ENCODE measurements at regions not wholly inside any gene's neighbourhood (a gene's known extent, or its start where the extent isn't known, plus 50 kb on each side); places are given as distances from the start of the nearest gene placed in this dataset.
"Not testable (repeated sequence)": the region's sequence is repeated elsewhere in the genome, so short reads cannot be mapped to it uniquely, and the experiment has no call there.

DNA sequence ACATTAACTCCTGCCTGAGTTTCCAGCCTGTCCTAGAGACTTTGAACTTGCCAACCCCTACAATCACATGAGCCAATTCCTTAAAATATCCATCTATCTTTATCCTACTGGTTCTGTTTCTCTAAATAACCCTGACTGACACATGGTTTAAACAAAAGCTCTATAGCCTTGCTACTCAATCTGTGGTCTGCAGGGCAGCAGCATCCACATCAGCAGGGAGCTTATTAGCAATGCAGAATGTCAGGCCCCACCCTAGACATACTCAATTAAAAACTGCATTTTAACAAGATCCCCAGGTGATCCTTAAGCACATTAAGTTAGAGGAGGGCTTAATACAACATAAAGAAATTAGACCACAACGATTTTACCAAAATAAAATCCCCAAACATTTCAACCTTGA, 108.3 kb upstream of the CPSF6 start:
- DNase-seq (ENCODE audit: low spot score): no peak

GRCh38 chr12:69136931-69137613, 102.3 kb upstream of the CPSF6 start:
- no peak for DNase-seq (ENCODE audit: low spot score)

DNA sequence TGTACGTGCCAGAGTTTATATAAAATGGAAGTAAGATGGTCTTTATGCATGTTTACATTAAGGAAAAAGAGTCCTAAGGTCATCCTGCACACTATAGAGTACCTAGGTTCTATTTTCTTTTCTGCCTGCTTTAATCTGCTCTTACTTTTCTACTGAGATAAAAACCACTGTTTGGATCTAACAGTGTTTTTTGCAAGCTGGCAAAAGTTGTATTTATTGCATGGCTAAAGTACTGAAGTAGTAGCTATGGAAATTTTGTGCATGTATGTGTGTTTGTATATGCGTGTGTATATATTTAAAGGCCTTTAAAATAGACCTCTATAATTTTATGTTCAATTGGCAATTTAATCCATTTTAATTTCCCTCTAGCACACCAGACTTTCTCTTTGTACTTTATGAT, 98.3 kb upstream of the CPSF6 start:
- DNase-seq (ENCODE audit: low spot score): no peak

GRCh38 chr12:69149270-69149669, 90.1 kb upstream of the CPSF6 start:
- no peak for DNase-seq (ENCODE audit: low spot score)

- DNase-seq (ENCODE audit: low spot score): no peak
Measured at GRCh38 chr12:69150083-69150795, 89.1 kb upstream of the CPSF6 start.

- no peak for DNase-seq (ENCODE audit: low spot score)
Measured at GRCh38 chr12:69150796-69151127, 88.6 kb upstream of the CPSF6 start.

GRCh38 chr12:69151254-69151764, 88.1 kb upstream of the CPSF6 start:
- no peak for DNase-seq (ENCODE audit: low spot score)

DNA sequence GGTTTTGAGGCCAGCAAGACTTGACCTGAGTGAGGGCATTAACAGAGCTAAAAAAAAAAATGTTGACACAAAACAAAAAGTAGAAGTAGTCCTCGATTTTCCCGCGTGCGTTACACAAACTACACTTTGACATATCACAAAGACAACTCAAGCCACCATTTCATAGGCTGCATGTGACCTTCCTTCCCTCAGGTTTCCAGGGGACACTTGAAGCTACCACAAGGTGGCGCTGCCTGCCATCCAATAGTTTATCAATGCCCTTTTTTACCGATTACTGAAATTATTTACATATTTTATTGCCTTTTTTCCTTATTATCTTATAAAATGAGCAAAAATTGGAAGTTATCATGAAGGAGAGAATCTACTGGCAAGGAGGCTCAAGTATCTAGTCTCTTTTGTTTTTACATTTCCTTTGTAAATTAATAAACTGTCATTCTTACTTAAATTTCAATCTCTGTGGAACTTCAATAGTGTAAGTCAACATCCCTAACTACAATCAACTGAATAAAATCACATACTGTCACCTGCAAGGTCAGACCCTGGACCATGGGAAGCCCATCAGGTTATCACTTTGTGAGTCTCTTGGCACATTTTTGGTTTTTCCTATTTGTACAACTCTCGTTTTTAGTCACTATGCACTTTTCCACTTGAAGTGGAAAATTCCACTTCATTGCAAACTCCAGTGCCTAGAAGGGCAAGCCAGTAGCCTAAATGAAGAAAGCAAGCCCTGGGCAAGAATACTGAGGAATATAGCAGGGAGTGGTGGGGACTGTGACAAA, 84.6 kb upstream of the CPSF6 start:
- peak; percentile 54 for DNase-seq (ENCODE audit: low spot score)

DNA sequence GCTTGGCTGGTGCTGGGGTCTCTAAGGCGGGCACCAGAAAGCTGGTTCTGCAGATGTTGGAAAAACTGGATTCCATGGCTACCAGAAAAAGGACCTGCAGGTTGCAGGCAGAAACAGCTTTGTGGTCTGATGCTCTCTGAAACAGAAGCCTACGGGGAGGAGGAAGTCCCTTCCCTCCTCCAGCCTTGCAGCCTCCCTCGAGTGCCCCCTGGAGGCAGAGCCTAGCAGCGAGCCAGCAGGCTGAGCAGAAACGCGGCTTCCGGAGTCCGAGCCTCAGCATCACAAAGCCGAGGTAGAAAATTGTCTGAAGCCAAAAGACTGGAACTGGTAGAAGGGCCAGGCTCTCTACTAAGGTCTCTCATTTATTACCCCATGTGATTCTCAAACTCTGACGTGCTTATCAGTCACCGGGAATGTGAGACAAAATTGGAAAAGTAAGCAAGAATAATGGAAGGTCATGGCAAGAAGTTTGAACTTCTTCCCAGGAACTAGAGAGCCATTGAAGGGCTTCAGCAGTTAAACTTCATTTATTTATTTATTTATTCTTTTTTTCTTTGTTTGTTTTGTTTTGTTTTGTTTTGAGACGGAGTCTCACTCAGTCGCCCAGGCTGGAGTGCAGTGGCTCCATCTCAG, 82.2 kb upstream of the CPSF6 start:
- peak; percentile 83 for DNase-seq (ENCODE audit: low spot score)

GRCh38 chr12:69161829-69162228, 77.5 kb upstream of the CPSF6 start:
- DNase-seq (ENCODE audit: low spot score): no peak

- DNase-seq (ENCODE audit: low spot score): no peak
Measured at GRCh38 chr12:69163681-69164362, 75.5 kb upstream of the CPSF6 start.

GRCh38 chr12:69167648-69168165, 71.7 kb upstream of the CPSF6 start:
- DNase-seq (ENCODE audit: low spot score): no peak

DNA sequence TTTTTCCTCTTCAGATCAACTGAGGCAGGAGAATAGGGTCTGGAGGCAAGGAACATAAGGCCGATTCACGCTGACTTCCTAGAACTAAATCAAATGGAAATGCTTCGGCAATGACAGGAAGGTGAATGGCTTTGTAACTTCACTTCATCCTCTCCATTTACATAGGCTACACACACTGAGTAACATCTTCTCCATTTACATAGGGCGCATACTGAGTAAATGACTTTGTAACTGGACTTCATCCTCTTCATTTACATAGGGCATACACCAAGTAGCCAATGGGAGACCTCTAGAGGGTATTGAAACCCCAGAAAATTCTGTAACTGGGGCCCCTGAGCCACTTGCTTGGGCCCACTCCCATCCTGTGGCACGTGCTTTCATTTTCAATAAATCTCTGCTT, 71.0 kb upstream of the CPSF6 start:
- DNase-seq (ENCODE audit: low spot score): no peak

DNA sequence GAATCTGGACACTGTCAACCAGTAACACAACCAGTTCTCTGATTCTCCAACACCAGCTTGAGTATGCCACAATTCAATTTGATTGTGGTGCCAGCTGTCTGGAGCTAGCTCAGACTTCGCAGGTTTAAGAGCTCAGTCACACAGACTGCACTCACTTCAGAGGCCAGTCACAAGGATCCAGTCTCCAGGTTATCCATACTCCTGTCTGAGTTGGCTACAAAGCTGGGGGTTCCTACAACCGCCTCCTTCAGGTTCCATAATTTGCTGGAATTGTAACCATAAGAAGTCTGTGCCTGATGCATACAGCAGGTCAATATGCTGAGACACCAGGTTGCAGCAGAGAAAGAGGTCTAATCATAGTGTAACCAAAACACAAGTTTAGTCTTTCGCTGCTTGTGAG, 70.5 kb upstream of the CPSF6 start:
- DNase-seq (ENCODE audit: low spot score): no peak

- DNase-seq (ENCODE audit: low spot score): no peak
Measured at GRCh38 chr12:69170293-69170692, 69.1 kb upstream of the CPSF6 start.

DNA sequence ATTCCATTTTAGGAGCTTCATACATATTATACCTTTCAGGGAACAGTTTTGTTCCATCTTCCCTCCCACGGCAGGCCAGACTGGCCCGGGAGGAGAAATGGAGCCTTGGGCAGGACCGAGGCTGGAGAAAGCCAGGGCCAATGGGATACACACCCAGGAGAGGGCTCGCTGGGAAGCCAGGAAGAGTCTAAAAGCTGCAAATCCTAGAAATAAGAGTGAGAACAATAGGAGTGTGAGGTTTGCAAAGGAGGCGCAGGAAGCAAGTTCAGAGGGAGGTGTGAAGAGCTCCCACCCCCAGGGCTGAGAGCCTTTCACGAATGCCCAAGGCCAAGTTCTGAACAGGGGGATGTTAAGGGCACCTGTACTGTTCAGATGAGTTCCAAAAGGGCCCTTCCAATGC, 67.5 kb upstream of the CPSF6 start:
- DNase-seq (ENCODE audit: low spot score): no peak

DNA sequence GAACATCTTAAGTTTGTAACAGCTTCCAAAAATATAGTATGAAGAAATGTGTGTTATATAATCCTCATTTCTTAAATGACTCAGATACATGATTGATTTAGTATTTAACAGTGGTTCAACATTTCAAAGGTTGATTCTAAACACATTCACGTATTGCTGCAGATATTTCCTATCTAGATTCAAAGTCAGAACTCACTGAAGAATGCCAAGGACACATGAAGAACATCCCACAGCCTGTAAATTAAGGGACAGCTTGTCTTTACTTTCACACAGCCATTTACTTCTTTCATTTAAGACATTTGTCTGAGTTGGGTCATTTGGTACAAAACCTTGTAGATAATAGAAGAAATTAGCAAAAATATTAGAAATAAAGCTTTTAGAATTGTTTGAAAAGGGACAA, 66.9 kb upstream of the CPSF6 start:
- DNase-seq (ENCODE audit: low spot score): no peak

- no peak for DNase-seq (ENCODE audit: low spot score)
Measured at GRCh38 chr12:69173368-69173767, 66.0 kb upstream of the CPSF6 start.

DNA sequence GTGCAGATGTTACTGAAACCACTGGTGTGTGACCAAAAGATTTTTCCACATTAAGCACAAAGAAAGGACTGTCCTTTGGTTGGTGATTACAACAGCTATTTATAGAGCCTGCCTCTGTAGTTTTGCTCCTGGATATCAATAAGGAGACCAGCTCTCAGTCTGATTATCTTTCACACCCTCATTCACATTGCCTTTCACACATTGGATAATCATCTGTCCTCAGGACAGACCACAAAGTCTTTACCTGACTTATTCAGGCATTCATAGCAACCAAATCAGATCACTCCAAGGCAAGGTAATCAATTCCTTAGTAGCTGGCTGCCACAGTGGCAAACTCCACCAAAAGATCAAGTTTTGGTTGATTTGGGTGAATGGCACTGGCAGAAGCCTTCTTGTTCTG, 59.6 kb upstream of the CPSF6 start:
- DNase-seq (ENCODE audit: low spot score): no peak

DNA sequence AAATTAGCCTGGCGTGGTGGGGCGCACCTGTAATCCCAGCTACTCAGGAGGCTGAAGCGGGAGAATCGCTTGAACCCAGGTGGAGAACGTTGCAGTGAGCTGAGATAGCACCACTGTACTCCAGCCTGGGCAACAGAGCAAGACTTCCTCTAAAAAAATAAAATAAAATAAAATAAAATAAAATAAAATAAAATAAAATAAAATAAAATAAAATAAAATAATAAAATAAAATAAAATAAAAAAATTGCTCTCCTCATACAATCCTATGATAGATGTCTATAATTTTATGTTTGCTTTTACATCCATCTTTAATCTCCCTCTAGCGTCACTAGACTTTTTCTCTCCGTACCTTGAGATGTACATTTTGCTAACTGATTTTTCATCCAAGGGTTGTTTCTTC, 51.8 kb upstream of the CPSF6 start:
- not testable (repeated sequence) for DNase-seq (ENCODE audit: low spot score)

GRCh38 chr12:69189378-69189978, 49.9 kb upstream of the CPSF6 start:
- no peak for DNase-seq (ENCODE audit: low spot score)

All from AG08396 (cell line).